ENCODE measurements at regions not wholly inside any gene's neighbourhood (a gene's known extent, or its start where the extent isn't known, plus 50 kb on each side); places are given as distances from the start of the nearest gene placed in this dataset.

GRCh38 chr6:163828038-163828795 lies 413.7 kb downstream of the QKI start:
- no peak for TF ChIP-seq CTCF (IDR thresholded peaks at IDR 0.05; ENCODE audit: low read length, missing control alignments)

GRCh38 chr6:163827143-163827542 lies 412.6 kb downstream of the QKI start:
- no peak overlapping the region for H3K4me3 ChIP-seq (replicated peaks; ENCODE audit: low read depth, low read length)
- no peak for TF ChIP-seq CTCF (IDR thresholded peaks at IDR 0.05; ENCODE audit: low read length, missing control alignments)
- DNase-seq (ENCODE audit: low read depth): no peak

More at GRCh38 chr6:163828038-163828795, 413.7 kb downstream of the QKI start:
- no peak overlapping the region for H3K4me3 ChIP-seq (replicated peaks; ENCODE audit: low read depth, low read length)
- no peak for DNase-seq (ENCODE audit: low read depth)

GRCh38 chr6:163826629-163827028 lies 412.1 kb downstream of the QKI start:
- no peak for DNase-seq (ENCODE audit: low read depth)
- no peak overlapping the region for H3K4me3 ChIP-seq (replicated peaks; ENCODE audit: low read depth, low read length)
- no peak for TF ChIP-seq CTCF (IDR thresholded peaks at IDR 0.05; ENCODE audit: low read length, missing control alignments)

GRCh38 chr6:163825033-163825432 lies 410.5 kb downstream of the QKI start:
- no peak for DNase-seq (ENCODE audit: low read depth)
- no peak overlapping the region for H3K4me3 ChIP-seq (replicated peaks; ENCODE audit: low read depth, low read length)
- TF ChIP-seq CTCF (IDR thresholded peaks at IDR 0.05; ENCODE audit: low read length, missing control alignments): no peak

- no peak for TF ChIP-seq CTCF (IDR thresholded peaks at IDR 0.05; ENCODE audit: low read length, missing control alignments)
- no peak overlapping the region for H3K4me3 ChIP-seq (replicated peaks; ENCODE audit: low read depth, low read length)
Measured at GRCh38 chr6:163823577-163823976, 409.1 kb downstream of the QKI start.

GRCh38 chr6:163820745-163821458 lies 406.4 kb downstream of the QKI start:
- no peak for TF ChIP-seq CTCF (IDR thresholded peaks at IDR 0.05; ENCODE audit: low read length, missing control alignments)
- H3K4me3 ChIP-seq (replicated peaks; ENCODE audit: low read depth, low read length): no peak overlapping the region
- DNase-seq (ENCODE audit: low read depth): no peak

More at GRCh38 chr6:163823577-163823976, 409.1 kb downstream of the QKI start:
- DNase-seq (ENCODE audit: low read depth): no peak
